ENCODE measurements at regions not wholly inside any gene's neighbourhood (a gene's known extent, or its start where the extent isn't known, plus 50 kb on each side); places are given as distances from the start of the nearest gene placed in this dataset.

DNA sequence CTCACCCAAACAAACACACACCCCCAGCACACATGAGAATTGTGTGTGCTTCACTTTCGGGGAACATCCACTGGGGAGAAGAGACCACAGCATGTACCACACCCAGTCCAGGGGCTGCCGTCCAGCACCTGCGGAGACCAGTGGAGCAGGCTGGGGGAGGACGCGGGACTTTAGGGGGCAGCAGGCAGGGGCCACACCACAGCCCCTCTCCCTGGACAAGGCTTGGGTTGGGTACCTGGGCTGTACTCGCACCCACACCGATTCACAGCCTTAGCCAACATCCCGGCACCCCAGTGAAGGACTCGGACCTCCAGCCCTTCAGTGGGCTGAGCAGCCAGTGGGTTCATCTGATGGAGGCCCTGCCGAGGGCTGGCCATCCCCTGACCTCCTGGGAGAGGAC, 63.3 kb downstream of the RBFOX3 start:
- TF ChIP-seq, protein P1, sequence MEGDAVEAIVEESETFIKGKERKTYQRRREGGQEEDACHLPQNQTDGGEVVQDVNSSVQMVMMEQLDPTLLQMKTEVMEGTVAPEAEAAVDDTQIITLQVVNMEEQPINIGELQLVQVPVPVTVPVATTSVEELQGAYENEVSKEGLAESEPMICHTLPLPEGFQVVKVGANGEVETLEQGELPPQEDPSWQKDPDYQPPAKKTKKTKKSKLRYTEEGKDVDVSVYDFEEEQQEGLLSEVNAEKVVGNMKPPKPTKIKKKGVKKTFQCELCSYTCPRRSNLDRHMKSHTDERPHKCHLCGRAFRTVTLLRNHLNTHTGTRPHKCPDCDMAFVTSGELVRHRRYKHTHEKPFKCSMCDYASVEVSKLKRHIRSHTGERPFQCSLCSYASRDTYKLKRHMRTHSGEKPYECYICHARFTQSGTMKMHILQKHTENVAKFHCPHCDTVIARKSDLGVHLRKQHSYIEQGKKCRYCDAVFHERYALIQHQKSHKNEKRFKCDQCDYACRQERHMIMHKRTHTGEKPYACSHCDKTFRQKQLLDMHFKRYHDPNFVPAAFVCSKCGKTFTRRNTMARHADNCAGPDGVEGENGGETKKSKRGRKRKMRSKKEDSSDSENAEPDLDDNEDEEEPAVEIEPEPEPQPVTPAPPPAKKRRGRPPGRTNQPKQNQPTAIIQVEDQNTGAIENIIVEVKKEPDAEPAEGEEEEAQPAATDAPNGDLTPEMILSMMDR (IDR thresholded peaks at IDR 0.05): no peak
- no peak for TF ChIP-seq POLR2A (IDR thresholded peaks at IDR 0.05)
